PFSK-1 (cell line): ENCODE measurements at regions not wholly inside any gene's neighbourhood (a gene's known extent, or its start where the extent isn't known, plus 50 kb on each side); places are given as distances from the start of the nearest gene placed in this dataset.

Experiments
- FOXP2 ChIP-seq: optimal IDR thresholded peaks from 2 replicates; pipeline ENCODE3; 2011; ENCODE audit warnings: borderline replicate concordance, control low read depth, inconsistent platforms; ENCODE audit not compliant: insufficient read depth; ENCODE audit errors: extremely low read length, extremely low read depth
- POLR2AphosphoS5 ChIP-seq: IDR thresholded peaks from 2 replicates; pipeline ENCODE4 v1.6.1; 2012; ENCODE audit warnings: low read depth, mild to moderate bottlenecking, control low read depth, low read length, moderate library complexity
- REST ChIP-seq, 2 experiments: IDR thresholded peaks; 2 replicates each; pipeline versions ENCODE4 v1.6.1 to v1.8.0; 2011 to 2012; ENCODE audit warnings: low read depth in 2 of 2, low read length in 2 of 2, control low read depth in 1 of 2, inconsistent platforms in 1 of 2, mild to moderate bottlenecking in 1 of 2, moderate library complexity in 1 of 2; ENCODE audit not compliant: insufficient read depth in 1 of 2
- SIN3A ChIP-seq: IDR thresholded peaks from 2 replicates; pipeline ENCODE4 v1.6.1; 2012; ENCODE audit warnings: mild to moderate bottlenecking, low read length, moderate library complexity, borderline replicate concordance; ENCODE audit not compliant: insufficient read depth
- TAF1 ChIP-seq: IDR thresholded peaks from 2 replicates; pipeline ENCODE4 v1.6.1; 2012; ENCODE audit warnings: low read length, control low read depth, borderline replicate concordance; ENCODE audit not compliant: insufficient read depth

- TF ChIP-seq TAF1 (no peak), POLR2AphosphoS5 (no peak), SIN3A (no peak), REST (IDR thresholded peaks at IDR 0.05; ENCODE audit: insufficient read depth in 1 of 2, low read depth in 2 of 2, low read length in 2 of 2) (no peak), FOXP2 (no peak)
Observed at GRCh38 chr2:196288006-196288538, 116.7 kb upstream of the STK17B start.
